ENCODE measurements at regions not wholly inside any gene's neighbourhood (a gene's known extent, or its start where the extent isn't known, plus 50 kb on each side); places are given as distances from the start of the nearest gene placed in this dataset.
"Not testable (repeated sequence)": the region's sequence is repeated elsewhere in the genome, so short reads cannot be mapped to it uniquely, and the experiment has no call there.

- DNase-seq (ENCODE audit: low read depth), result no peak
Observed at GRCh38 chrX:137646472-137646871, 80.5 kb downstream of the ZIC3 start.

GRCh38 chrX:137651647-137652046 lies 85.7 kb downstream of the ZIC3 start:
- DNase-seq (ENCODE audit: low read depth), result no peak

GRCh38 chrX:137652086-137652485 lies 86.2 kb downstream of the ZIC3 start:
- DNase-seq (ENCODE audit: low read depth), result no peak

- DNase-seq (ENCODE audit: low read depth), result no peak
Observed at GRCh38 chrX:137654481-137654880, 88.6 kb downstream of the ZIC3 start.

GRCh38 chrX:137667776-137668175 lies 101.8 kb downstream of the ZIC3 start:
- DNase-seq (ENCODE audit: low read depth), result no peak

- no peak for DNase-seq (ENCODE audit: low read depth)
Observed at GRCh38 chrX:137684591-137684990, 118.7 kb downstream of the ZIC3 start.

- DNase-seq (ENCODE audit: low read depth), result no peak
Observed at GRCh38 chrX:137695417-137695816, 129.5 kb downstream of the ZIC3 start.

- no peak for DNase-seq (ENCODE audit: low read depth)
Observed at GRCh38 chrX:137707348-137707747, 141.4 kb downstream of the ZIC3 start.

GRCh38 chrX:137742846-137743245 lies 176.9 kb downstream of the ZIC3 start:
- DNase-seq (ENCODE audit: low read depth), result no peak

GRCh38 chrX:137743414-137743813 lies 177.5 kb downstream of the ZIC3 start:
- DNase-seq (ENCODE audit: low read depth), result no peak

GRCh38 chrX:137746289-137746688 lies 180.4 kb downstream of the ZIC3 start:
- no peak for DNase-seq (ENCODE audit: low read depth)

- DNase-seq (ENCODE audit: low read depth), result no peak
Observed at GRCh38 chrX:137747244-137748043, 181.5 kb downstream of the ZIC3 start.

GRCh38 chrX:137748827-137749226 lies 182.9 kb downstream of the ZIC3 start:
- DNase-seq (ENCODE audit: low read depth), result no peak

GRCh38 chrX:137749246-137749645 lies 183.3 kb downstream of the ZIC3 start:
- no peak for DNase-seq (ENCODE audit: low read depth)

GRCh38 chrX:137771537-137771936 lies 205.6 kb downstream of the ZIC3 start:
- DNase-seq (ENCODE audit: low read depth), result no peak

GRCh38 chrX:137792214-137792613 lies 226.3 kb downstream of the ZIC3 start:
- no peak for DNase-seq (ENCODE audit: low read depth)

- DNase-seq (ENCODE audit: low read depth), result not testable (repeated sequence)
Observed at GRCh38 chrX:137797926-137798325, 232.0 kb downstream of the ZIC3 start.

- DNase-seq (ENCODE audit: low read depth), result no peak
Observed at GRCh38 chrX:137823257-137823656, 257.3 kb downstream of the ZIC3 start.

GRCh38 chrX:137847376-137847775 lies 281.4 kb downstream of the ZIC3 start:
- DNase-seq (ENCODE audit: low read depth), result no peak

GRCh38 chrX:137848266-137848905 lies 282.5 kb downstream of the ZIC3 start:
- no peak for DNase-seq (ENCODE audit: low read depth)

- DNase-seq (ENCODE audit: low read depth), result no peak
Observed at GRCh38 chrX:137852502-137852901, 286.6 kb downstream of the ZIC3 start.

GRCh38 chrX:137855490-137855889 lies 289.6 kb downstream of the ZIC3 start:
- DNase-seq (ENCODE audit: low read depth), result no peak

- no peak for DNase-seq (ENCODE audit: low read depth)
Observed at GRCh38 chrX:137858106-137858505, 292.2 kb downstream of the ZIC3 start.
